ENCODE measurements at regions not wholly inside any gene's neighbourhood (a gene's known extent, or its start where the extent isn't known, plus 50 kb on each side); places are given as distances from the start of the nearest gene placed in this dataset.

DNA sequence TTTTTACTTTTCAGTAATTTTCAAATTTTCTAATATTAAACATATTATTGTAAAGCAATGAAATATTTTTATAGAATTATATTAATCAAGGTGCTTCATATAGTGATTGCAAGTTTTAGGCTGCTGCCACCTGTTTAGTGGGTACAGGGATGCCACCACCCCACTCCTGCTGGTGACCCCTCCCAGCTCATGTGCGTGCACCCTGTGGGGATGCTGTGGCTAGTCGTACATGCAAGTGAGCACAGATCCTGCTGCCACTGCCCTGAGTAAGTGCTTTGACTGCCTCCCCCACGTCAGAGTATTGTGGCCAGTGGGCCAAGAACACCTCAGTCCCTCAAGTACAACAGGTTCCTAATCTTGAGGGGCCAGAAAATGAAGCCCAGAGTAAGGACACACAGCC is 320.1 kb upstream of the DDI1 start:
- Histone ChIP-seq H3K36me3 (no peaks in the 10 kb centered on the region), H3K27me3 (replicated peaks; ENCODE audit: insufficient read depth) (no peaks in the 10 kb centered on the region), H3K4me1 (ENCODE audit: control insufficient read depth in 1 of 2, low read depth in 2 of 2) (no peaks in the 10 kb centered on the region), H3K27ac (no peak overlapping the region), H3K4me3 (no peak overlapping the region), H3K9me3 (no peaks in the 10 kb centered on the region)
- TF ChIP-seq CTCF (IDR thresholded peaks at IDR 0.05), result no peak
- no peak for ATAC-seq (ENCODE audit: insufficient number of reproducible peaks, low FRiP score, low read depth)
- no peak for DNase-seq (ENCODE audit: low spot score)

DNA sequence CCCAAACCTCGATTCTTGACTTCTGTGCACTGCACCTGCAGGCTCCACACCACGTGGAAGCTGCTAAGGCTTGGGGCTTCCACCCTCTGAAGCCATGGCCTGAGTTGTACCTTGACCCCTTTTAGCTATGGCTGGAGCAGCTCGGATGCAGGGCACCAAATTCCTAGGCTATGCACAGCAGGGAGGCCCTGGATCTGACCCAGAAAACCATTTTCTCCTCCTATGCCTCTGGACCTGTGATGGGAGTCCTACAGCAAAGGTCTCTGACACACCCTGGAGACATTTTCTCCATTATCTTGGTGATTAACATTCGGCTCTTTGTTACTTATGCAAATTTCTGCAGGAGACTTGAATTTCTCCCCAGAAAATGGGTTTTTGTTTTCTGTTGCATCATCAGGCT is 309.2 kb upstream of the DDI1 start:
- H3K36me3 ChIP-seq, result no peaks in the 10 kb centered on the region
- H3K27me3 ChIP-seq (replicated peaks; ENCODE audit: insufficient read depth), result no peaks in the 10 kb centered on the region
- no peak overlapping the region for H3K4me3 ChIP-seq
- DNase-seq (ENCODE audit: low spot score) (no peak), ATAC-seq (ENCODE audit: insufficient number of reproducible peaks, low FRiP score, low read depth) (no peak)
- H3K4me1 ChIP-seq (ENCODE audit: control insufficient read depth in 1 of 2, low read depth in 2 of 2), result peaks cover 10% of the 10 kb centered on the region in 2 donors
- no peak for TF ChIP-seq CTCF (IDR thresholded peaks at IDR 0.05)
- H3K27ac ChIP-seq, result no peak overlapping the region
- H3K9me3 ChIP-seq, result no peaks in the 10 kb centered on the region

- Histone ChIP-seq H3K36me3 (no peaks in the 10 kb centered on the region), H3K4me1 (ENCODE audit: control insufficient read depth in 1 of 2, low read depth in 2 of 2) (peaks cover 10% of the 10 kb centered on the region in 2 donors), H3K27me3 (replicated peaks; ENCODE audit: insufficient read depth) (no peaks in the 10 kb centered on the region), H3K9me3 (no peaks in the 10 kb centered on the region), H3K27ac (no peak overlapping the region), H3K4me3 (no peak overlapping the region)
- no peak for DNase-seq (ENCODE audit: low spot score)
- no peak for TF ChIP-seq CTCF (IDR thresholded peaks at IDR 0.05)
- ATAC-seq (ENCODE audit: insufficient number of reproducible peaks, low FRiP score, low read depth), result no peak
Observed at GRCh38 chr11:103729617-103730016, 306.8 kb upstream of the DDI1 start.

DNA sequence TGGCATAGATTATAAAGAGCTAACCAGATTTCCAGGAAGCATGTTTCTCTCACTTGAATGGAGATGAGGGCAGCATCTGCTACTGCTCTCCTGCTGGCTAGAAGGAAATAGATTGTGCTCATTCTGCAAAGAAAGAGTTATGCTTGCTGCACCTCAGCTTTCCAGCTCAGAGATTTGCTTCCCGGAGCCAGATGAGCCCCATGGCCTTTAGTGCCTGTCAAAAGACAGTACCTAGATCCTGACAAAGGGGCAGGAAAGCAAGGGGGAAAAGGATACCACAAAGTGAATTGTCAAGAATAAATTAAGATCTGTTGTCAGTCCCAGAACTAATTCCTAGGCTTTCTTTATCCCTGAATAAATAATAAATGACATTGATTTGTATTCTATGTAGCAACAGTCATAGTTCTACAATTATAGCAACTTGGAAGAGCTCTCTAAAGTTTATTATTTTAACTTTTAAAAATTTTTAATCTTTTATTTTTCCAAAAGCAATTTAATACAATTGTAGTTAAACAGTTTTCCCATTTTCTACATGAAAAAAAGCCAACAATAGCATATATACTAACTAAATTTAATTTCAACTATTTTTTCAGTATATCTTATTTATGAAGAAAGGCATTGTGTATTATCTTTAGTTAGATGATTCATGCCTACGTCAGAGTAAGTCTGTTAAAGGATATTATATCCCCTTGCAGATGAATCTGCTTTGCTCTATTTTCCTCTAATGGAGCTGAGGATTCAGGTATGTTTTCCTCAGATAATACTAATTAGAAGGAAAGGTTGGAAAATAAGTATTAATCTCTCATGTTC is 306.1 kb upstream of the DDI1 start:
- no peak overlapping the region for H3K4me3 ChIP-seq
- ATAC-seq (ENCODE audit: insufficient number of reproducible peaks, low FRiP score, low read depth), result no peak
- H3K4me1 ChIP-seq (ENCODE audit: control insufficient read depth in 1 of 2, low read depth in 2 of 2), result peaks cover 12 to 13% of the 10 kb centered on the region in 2 donors
- H3K27me3 ChIP-seq (replicated peaks; ENCODE audit: insufficient read depth), result no peaks in the 10 kb centered on the region
- H3K9me3 ChIP-seq, result no peaks in the 10 kb centered on the region
- no peak overlapping the region for H3K27ac ChIP-seq
- DNase-seq (ENCODE audit: low spot score), result no peak
- H3K36me3 ChIP-seq, result no peaks in the 10 kb centered on the region
- no peak for TF ChIP-seq CTCF (IDR thresholded peaks at IDR 0.05)

GRCh38 chr11:103731670-103732069 is 304.8 kb upstream of the DDI1 start:
- no peaks in the 10 kb centered on the region for H3K9me3 ChIP-seq
- no peak overlapping the region for H3K27ac ChIP-seq
- H3K4me1 ChIP-seq (ENCODE audit: control insufficient read depth in 1 of 2, low read depth in 2 of 2), result peaks cover 20 to 25% of the 10 kb centered on the region in 2 donors
- H3K4me3 ChIP-seq, result no peak overlapping the region
- no peak for TF ChIP-seq CTCF (IDR thresholded peaks at IDR 0.05)
- no peak for DNase-seq (ENCODE audit: low spot score)
- H3K36me3 ChIP-seq, result no peaks in the 10 kb centered on the region
- no peak for ATAC-seq (ENCODE audit: insufficient number of reproducible peaks, low FRiP score, low read depth)
- no peaks in the 10 kb centered on the region for H3K27me3 ChIP-seq (replicated peaks; ENCODE audit: insufficient read depth)

Measured in thoracic aorta (tissue), 2 donors.